ENCODE measurements at regions not wholly inside any gene's neighbourhood (a gene's known extent, or its start where the extent isn't known, plus 50 kb on each side); places are given as distances from the start of the nearest gene placed in this dataset.

GRCh38 chr1:38781872-38782617 is 77.5 kb downstream of the RRAGC start:
- Histone ChIP-seq H3K4me2 (ENCODE audit: low read length) (no peak overlapping the region), H2BK5ac (ENCODE audit: low read length) (no peak overlapping the region), H2BK120ac (ENCODE audit: low read depth, low read length) (no peak overlapping the region), H4K5ac (ENCODE audit: low read length) (no peak overlapping the region), H2AK5ac (ENCODE audit: low read length) (no peak overlapping the region), H3K56ac (ENCODE audit: low read length) (peak overlapping the region; percentile 27), H3K36me3 (ENCODE audit: control insufficient read depth, insufficient read depth, low read length) (no peaks in the 10 kb centered on the region), H3K9ac (ENCODE audit: low read length) (no peak overlapping the region), H4K8ac (ENCODE audit: low read depth, low read length) (no peak overlapping the region), H3K23ac (ENCODE audit: low read length) (no peak overlapping the region), H3K27ac (ENCODE audit: low read depth, low read length) (no peak overlapping the region), H2BK15ac (replicated peaks; ENCODE audit: low read depth) (no peak overlapping the region), H3K18ac (ENCODE audit: low read length) (no peak overlapping the region), H3K4me3 (ENCODE audit: low read length) (no peak overlapping the region), H3K4ac (ENCODE audit: low read depth, low read length) (no peak overlapping the region), H3K79me2 (ENCODE audit: control insufficient read depth, insufficient read depth, low read length) (no peaks in the 10 kb centered on the region), H3K27me3 (ENCODE audit: insufficient read depth, low read length, poor library complexity) (no peaks in the 10 kb centered on the region), H3K4me1 (ENCODE audit: control insufficient read depth, low read depth, low read length) (peaks cover 3% of the 10 kb centered on the region), H3K79me1 (ENCODE audit: low read length) (no peaks in the 10 kb centered on the region)
- no CpG with 5 or more reads among the region's 4 CpGs for WGBS (ENCODE audit: extremely low coverage, insufficient coverage, low lambda C conversion rate)
- DNase-seq: no peak

GRCh38 chr1:38780133-38780532 is 79.4 kb downstream of the RRAGC start:
- no peaks in the 10 kb centered on the region for H3K27me3 ChIP-seq (ENCODE audit: insufficient read depth, low read length, poor library complexity)
- H3K4me3 ChIP-seq (ENCODE audit: low read length): no peak overlapping the region
- no peak overlapping the region for H3K4me2 ChIP-seq (ENCODE audit: low read length)
- H3K18ac ChIP-seq (ENCODE audit: low read length): no peak overlapping the region
- no peak overlapping the region for H3K9ac ChIP-seq (ENCODE audit: low read length)
- no peak overlapping the region for H2BK15ac ChIP-seq (replicated peaks; ENCODE audit: low read depth)
- H3K56ac ChIP-seq (ENCODE audit: low read length): no peak overlapping the region
- DNase-seq: no peak
- WGBS (ENCODE audit: extremely low coverage, insufficient coverage, low lambda C conversion rate): 100% methylated on average over 2 of the region's 4 CpGs
- no peaks in the 10 kb centered on the region for H3K36me3 ChIP-seq (ENCODE audit: control insufficient read depth, insufficient read depth, low read length)
- H3K79me2 ChIP-seq (ENCODE audit: control insufficient read depth, insufficient read depth, low read length): no peaks in the 10 kb centered on the region
- no peak overlapping the region for H3K4ac ChIP-seq (ENCODE audit: low read depth, low read length)
- H3K4me1 ChIP-seq (ENCODE audit: control insufficient read depth, low read depth, low read length): peaks cover 3% of the 10 kb centered on the region
- no peak overlapping the region for H4K8ac ChIP-seq (ENCODE audit: low read depth, low read length)
- H2BK5ac ChIP-seq (ENCODE audit: low read length): no peak overlapping the region
- no peak overlapping the region for H2BK120ac ChIP-seq (ENCODE audit: low read depth, low read length)
- no peak overlapping the region for H4K5ac ChIP-seq (ENCODE audit: low read length)
- no peak overlapping the region for H3K27ac ChIP-seq (ENCODE audit: low read depth, low read length)
- H2AK5ac ChIP-seq (ENCODE audit: low read length): no peak overlapping the region
- no peak overlapping the region for H3K23ac ChIP-seq (ENCODE audit: low read length)
- H3K79me1 ChIP-seq (ENCODE audit: low read length): no peaks in the 10 kb centered on the region

- no CpG with 5 or more reads among the region's 5 CpGs for WGBS (ENCODE audit: extremely low coverage, insufficient coverage, low lambda C conversion rate)
Observed at GRCh38 chr1:38779491-38779890, 80.1 kb downstream of the RRAGC start.

GRCh38 chr1:38778521-38778920 is 81.1 kb downstream of the RRAGC start:
- Histone ChIP-seq H3K56ac (ENCODE audit: low read length) (no peak overlapping the region), H4K8ac (ENCODE audit: low read depth, low read length) (no peak overlapping the region), H2BK120ac (ENCODE audit: low read depth, low read length) (no peak overlapping the region), H3K79me1 (ENCODE audit: low read length) (no peaks in the 10 kb centered on the region), H3K27me3 (ENCODE audit: insufficient read depth, low read length, poor library complexity) (no peaks in the 10 kb centered on the region), H3K27ac (ENCODE audit: low read depth, low read length) (no peak overlapping the region), H3K79me2 (ENCODE audit: control insufficient read depth, insufficient read depth, low read length) (no peaks in the 10 kb centered on the region), H3K4ac (ENCODE audit: low read depth, low read length) (no peak overlapping the region), H2BK5ac (ENCODE audit: low read length) (no peak overlapping the region), H2AK5ac (ENCODE audit: low read length) (no peak overlapping the region), H4K5ac (ENCODE audit: low read length) (no peak overlapping the region), H2BK15ac (replicated peaks; ENCODE audit: low read depth) (no peak overlapping the region), H3K4me2 (ENCODE audit: low read length) (no peak overlapping the region), H3K4me1 (ENCODE audit: control insufficient read depth, low read depth, low read length) (no peaks in the 10 kb centered on the region), H3K4me3 (ENCODE audit: low read length) (no peak overlapping the region), H3K36me3 (ENCODE audit: control insufficient read depth, insufficient read depth, low read length) (no peaks in the 10 kb centered on the region), H3K23ac (ENCODE audit: low read length) (no peak overlapping the region), H3K9ac (ENCODE audit: low read length) (no peak overlapping the region), H3K18ac (ENCODE audit: low read length) (no peak overlapping the region)
- DNase-seq: no peak
- WGBS (ENCODE audit: extremely low coverage, insufficient coverage, low lambda C conversion rate): no CpG with 5 or more reads among the region's 1 CpG

More at GRCh38 chr1:38779491-38779890, 80.1 kb downstream of the RRAGC start:
- Histone ChIP-seq H2AK5ac (ENCODE audit: low read length) (no peak overlapping the region), H2BK120ac (ENCODE audit: low read depth, low read length) (no peak overlapping the region), H3K4me2 (ENCODE audit: low read length) (no peak overlapping the region), H3K27me3 (ENCODE audit: insufficient read depth, low read length, poor library complexity) (no peaks in the 10 kb centered on the region), H2BK15ac (replicated peaks; ENCODE audit: low read depth) (no peak overlapping the region), H3K27ac (ENCODE audit: low read depth, low read length) (no peak overlapping the region), H3K56ac (ENCODE audit: low read length) (no peak overlapping the region), H3K4me3 (ENCODE audit: low read length) (no peak overlapping the region), H4K8ac (ENCODE audit: low read depth, low read length) (no peak overlapping the region), H3K4ac (ENCODE audit: low read depth, low read length) (no peak overlapping the region), H3K36me3 (ENCODE audit: control insufficient read depth, insufficient read depth, low read length) (no peaks in the 10 kb centered on the region), H3K23ac (ENCODE audit: low read length) (no peak overlapping the region), H3K4me1 (ENCODE audit: control insufficient read depth, low read depth, low read length) (peaks cover 3% of the 10 kb centered on the region), H4K5ac (ENCODE audit: low read length) (no peak overlapping the region), H3K9ac (ENCODE audit: low read length) (no peak overlapping the region), H2BK5ac (ENCODE audit: low read length) (no peak overlapping the region), H3K79me1 (ENCODE audit: low read length) (no peaks in the 10 kb centered on the region), H3K18ac (ENCODE audit: low read length) (no peak overlapping the region), H3K79me2 (ENCODE audit: control insufficient read depth, insufficient read depth, low read length) (no peaks in the 10 kb centered on the region)
- no peak for DNase-seq

- Histone ChIP-seq H3K79me2 (ENCODE audit: control insufficient read depth, insufficient read depth, low read length) (no peaks in the 10 kb centered on the region), H3K36me3 (ENCODE audit: control insufficient read depth, insufficient read depth, low read length) (no peaks in the 10 kb centered on the region), H4K5ac (ENCODE audit: low read length) (no peak overlapping the region), H3K4me3 (ENCODE audit: low read length) (no peak overlapping the region), H3K4me1 (ENCODE audit: control insufficient read depth, low read depth, low read length) (no peaks in the 10 kb centered on the region), H3K27me3 (ENCODE audit: insufficient read depth, low read length, poor library complexity) (no peaks in the 10 kb centered on the region), H2BK120ac (ENCODE audit: low read depth, low read length) (no peak overlapping the region), H2AK5ac (ENCODE audit: low read length) (no peak overlapping the region), H4K8ac (ENCODE audit: low read depth, low read length) (no peak overlapping the region), H2BK15ac (replicated peaks; ENCODE audit: low read depth) (no peak overlapping the region), H3K9ac (ENCODE audit: low read length) (no peak overlapping the region), H3K56ac (ENCODE audit: low read length) (no peak overlapping the region), H3K18ac (ENCODE audit: low read length) (no peak overlapping the region), H2BK5ac (ENCODE audit: low read length) (no peak overlapping the region), H3K79me1 (ENCODE audit: low read length) (no peaks in the 10 kb centered on the region), H3K27ac (ENCODE audit: low read depth, low read length) (no peak overlapping the region), H3K23ac (ENCODE audit: low read length) (no peak overlapping the region), H3K4ac (ENCODE audit: low read depth, low read length) (no peak overlapping the region), H3K4me2 (ENCODE audit: low read length) (no peak overlapping the region)
- WGBS (ENCODE audit: extremely low coverage, insufficient coverage, low lambda C conversion rate): no CpG with 5 or more reads among the region's 2 CpGs
- DNase-seq: no peak
Observed at GRCh38 chr1:38778051-38778450, 81.5 kb downstream of the RRAGC start.

GRCh38 chr1:38777464-38777957 is 82.1 kb downstream of the RRAGC start:
- Histone ChIP-seq H2BK5ac (ENCODE audit: low read length) (no peak overlapping the region), H3K79me2 (ENCODE audit: control insufficient read depth, insufficient read depth, low read length) (no peaks in the 10 kb centered on the region), H3K4ac (ENCODE audit: low read depth, low read length) (no peak overlapping the region), H3K18ac (ENCODE audit: low read length) (no peak overlapping the region), H3K4me1 (ENCODE audit: control insufficient read depth, low read depth, low read length) (no peaks in the 10 kb centered on the region), H3K23ac (ENCODE audit: low read length) (no peak overlapping the region), H4K8ac (ENCODE audit: low read depth, low read length) (no peak overlapping the region), H4K5ac (ENCODE audit: low read length) (no peak overlapping the region), H3K36me3 (ENCODE audit: control insufficient read depth, insufficient read depth, low read length) (no peaks in the 10 kb centered on the region), H3K4me2 (ENCODE audit: low read length) (no peak overlapping the region), H2BK120ac (ENCODE audit: low read depth, low read length) (no peak overlapping the region), H2AK5ac (ENCODE audit: low read length) (no peak overlapping the region), H3K4me3 (ENCODE audit: low read length) (no peak overlapping the region), H3K9ac (ENCODE audit: low read length) (no peak overlapping the region), H3K27ac (ENCODE audit: low read depth, low read length) (no peak overlapping the region), H2BK15ac (replicated peaks; ENCODE audit: low read depth) (no peak overlapping the region), H3K56ac (ENCODE audit: low read length) (no peak overlapping the region), H3K79me1 (ENCODE audit: low read length) (no peaks in the 10 kb centered on the region), H3K27me3 (ENCODE audit: insufficient read depth, low read length, poor library complexity) (no peaks in the 10 kb centered on the region)
- WGBS (ENCODE audit: extremely low coverage, insufficient coverage, low lambda C conversion rate): no CpG with 5 or more reads among the region's 6 CpGs
- no peak for DNase-seq
